A549 (cell line): ENCODE measurements at regions not wholly inside any gene's neighbourhood (a gene's known extent, or its start where the extent isn't known, plus 50 kb on each side); places are given as distances from the start of the nearest gene placed in this dataset.

Source experiments
- ATAC-seq, 2 experiments: fragments of 200-7000 bp in 1 of 2; fragments of >200 bp in 1 of 2; cut with Nextera tagmentation in 1 of 2; cut with Tn5 transposase in 1 of 2; 3 replicates each; pipeline versions ENCODE4 v1.8.0 to v1.9.1; 2018 to 2020; ENCODE audit warnings: mild to moderate bottlenecking in 1 of 2, moderate library complexity in 1 of 2
- CTCF ChIA-PET: fragments of 300-600 bp; sonication (Branson Sonifier 250); formaldehyde crosslinking; extraction: SDS; loops from one replicate; lab custom pipeline; 2021; ENCODE audit warnings: antibody characterized with exemption, inconsistent platforms; lab: Yijun Ruan, JAX
- POLR2A ChIA-PET: fragments of 350-600 bp; formaldehyde crosslinking; extraction: SDS; loops from one replicate; lab custom pipeline; 2021; ENCODE audit warnings: antibody characterized with exemption, inconsistent platforms; lab: Yijun Ruan, JAX
- DNase-seq, 2 experiments: peaks; one replicate each; pipeline versions ENCODE4 v3.0.0 to v3.0.0-alpha.2; 2011 to 2016; ENCODE audit warnings: low read depth in 1 of 2, low spot score in 1 of 2
- FAIRE-seq: peaks from 2 replicates; lab custom pipeline; 2011; peaks lifted over from hg19 to GRCh38; lab: Jason Lieb, UNC
- H3K27ac ChIP-seq, 2 experiments: fragments of >200 bp; sonication (Bioruptor Twin); formaldehyde crosslinking; 3 replicates each; pipeline ENCODE4 v1.5.1; 2016 to 2017
- H3K4me1 ChIP-seq: fragments of >200 bp; sonication (Bioruptor Twin); formaldehyde crosslinking; 3 replicates; pipeline ENCODE4 v1.6.1; 2016
- H3K4me2 ChIP-seq: fragments of >200 bp; sonication (Bioruptor Twin); formaldehyde crosslinking; 3 replicates; pipeline ENCODE4 v1.6.1; 2016
- H3K4me3 ChIP-seq: fragments of >200 bp; sonication (Bioruptor Twin); formaldehyde crosslinking; 3 replicates; pipeline ENCODE4 v1.5.1; 2016
- H3K9me3 ChIP-seq: fragments of >200 bp; sonication (Bioruptor Twin); formaldehyde crosslinking; 3 replicates; pipeline ENCODE4 v1.6.1; 2016
- BHLHE40 ChIP-seq: IDR thresholded peaks from 2 replicates; pipeline ENCODE4 v1.6.1; 2012; ENCODE audit warnings: low read depth, low read length, inconsistent platforms
- CBX8 ChIP-seq: fragments of 200-600 bp; sonication (generic); IDR thresholded peaks from 2 replicates; pipeline ENCODE4 v1.6.1; 2016
- CHD4 ChIP-seq: fragments of 200-600 bp; sonication (generic); IDR thresholded peaks from 2 replicates; pipeline ENCODE4 v1.6.1; 2016; ENCODE audit warnings: antibody characterized with exemption, mild to moderate bottlenecking, borderline replicate concordance
- CTCF ChIP-seq: fragments of >200 bp; sonication (Bioruptor Twin); formaldehyde crosslinking; IDR thresholded peaks from 3 replicates; pipeline ENCODE4 v1.5.1; 2016
- E2F6 ChIP-seq: IDR thresholded peaks from 2 replicates; pipeline ENCODE4 v1.6.1; 2012; ENCODE audit warnings: low read depth, borderline replicate concordance
- EP300 ChIP-seq, 2 experiments: fragments of >200 bp; sonication (Bioruptor Twin); formaldehyde crosslinking; IDR thresholded peaks; 2 replicates in 1 of 2; 3 replicates in 1 of 2; pipeline ENCODE4 v1.6.1; 2016 to 2017
- HES2 ChIP-seq: fragments of >200 bp; sonication (Bioruptor Twin); formaldehyde crosslinking; IDR thresholded peaks from 2 replicates; pipeline ENCODE4 v1.6.1; 2016
- HMGXB4 ChIP-seq: fragments of 250-450 bp; sonication (Bioruptor Pico); IDR thresholded peaks from 2 replicates; pipeline ENCODE4 v1.5.0; 2021; ENCODE audit warnings: mild to moderate bottlenecking, moderate library complexity, borderline replicate concordance
- HOXB5 ChIP-seq: fragments of 250-450 bp; sonication (Bioruptor Pico); IDR thresholded peaks from 2 replicates; pipeline ENCODE4 v1.5.0; 2020; ENCODE audit warnings: mild to moderate bottlenecking, moderate library complexity
- KDM1A ChIP-seq: fragments of 200-600 bp; sonication (generic); IDR thresholded peaks from 2 replicates; pipeline ENCODE4 v1.6.1; 2016; ENCODE audit warnings: low read depth, mild to moderate bottlenecking
- MYC ChIP-seq: IDR thresholded peaks from 2 replicates; pipeline ENCODE4 v1.6.1; 2012; ENCODE audit warnings: mild to moderate bottlenecking, inconsistent platforms, low read length, improper control_type of control experiment, borderline replicate concordance
- PHF8 ChIP-seq: fragments of 200-600 bp; sonication (generic); IDR thresholded peaks from 2 replicates; pipeline ENCODE4 v1.6.1; 2016; ENCODE audit warnings: low read depth, mild to moderate bottlenecking, antibody characterized with exemption, moderate library complexity, borderline replicate concordance
- POLR2AphosphoS2 ChIP-seq: conservative IDR thresholded peaks from 2 replicates; pipeline ENCODE4 v1.6.1; 2012; ENCODE audit warnings: low read length, improper control_type of control experiment, inconsistent platforms
- RAD21 ChIP-seq, 2 experiments: fragments of >200 bp in 1 of 2; sonication (Bioruptor Twin) in 1 of 2; formaldehyde crosslinking in 1 of 2; IDR thresholded peaks in 1 of 2; conservative IDR thresholded peaks in 1 of 2; 2 replicates in 1 of 2; 3 replicates in 1 of 2; pipeline ENCODE4 v1.6.1; 2012 to 2018; ENCODE audit warnings: inconsistent platforms in 1 of 2
- RARB ChIP-seq: fragments of 250-450 bp; sonication (Bioruptor Pico); IDR thresholded peaks from 2 replicates; pipeline ENCODE4 v1.8.0; 2021; ENCODE audit warnings: mild to moderate bottlenecking, moderate library complexity
- RCOR1 ChIP-seq: fragments of 150-350 bp; IDR thresholded peaks from 2 replicates; pipeline ENCODE4 v1.6.1; 2014; ENCODE audit warnings: antibody characterized with exemption, low read length, low read depth
- RFX5 ChIP-seq: fragments of 450-650 bp; IDR thresholded peaks from 2 replicates; pipeline ENCODE4 v1.7.1; 2014; ENCODE audit warnings: antibody characterized with exemption, mild to moderate bottlenecking, moderate library complexity
- TFCP2L1 ChIP-seq: fragments of 250-450 bp; sonication (Bioruptor Pico); IDR thresholded peaks from 2 replicates; pipeline ENCODE4 v1.5.0; 2021; ENCODE audit warnings: mild to moderate bottlenecking
- TP53 ChIP-seq: fragments of 250-450 bp; sonication (Bioruptor Pico); IDR thresholded peaks from 2 replicates; pipeline ENCODE4 v1.5.0; 2021; ENCODE audit warnings: mild to moderate bottlenecking, moderate library complexity
- ZSCAN20 ChIP-seq: fragments of 250-450 bp; sonication (Bioruptor Pico); IDR thresholded peaks from 2 replicates; pipeline ENCODE4 v1.8.0; 2022; ENCODE audit warnings: mild to moderate bottlenecking, moderate library complexity
- WGBS: methylation state at CpG from one replicate; pipeline ENCODE4 v1.1.6; 2017; ENCODE audit errors: missing lambda C conversion rate; 5-methylcytosine and 5-hydroxymethylcytosine counted together

GRCh38 chr1:177631770-177632169 is 338.1 kb downstream of the SEC16B start:
- no peak for ATAC-seq
- no peak for FAIRE-seq
- H3K27ac ChIP-seq, result no peak overlapping the region
- no peaks in the 10 kb centered on the region for H3K9me3 ChIP-seq
- no peak overlapping the region for H3K4me2 ChIP-seq
- no peak overlapping the region for H3K4me3 ChIP-seq
- DNase-seq, result no peak
- TF ChIP-seq HES2, result no peak
- TF ChIP-seq TFCP2L1 (CRISPR knock-in tag), result no peak
- no peak for TF ChIP-seq RARB (CRISPR knock-in tag)
- no peak for TF ChIP-seq RAD21 (conservative IDR thresholded peaks at IDR 0.05 in 1 of 2, IDR thresholded peaks at IDR 0.05 in 1 of 2)
- no peak for TF ChIP-seq CTCF
- TF ChIP-seq PHF8, result no peak
- ChIA-PET CTCF (no interaction called here), POLR2A (no interaction called here)
- no peaks in the 10 kb centered on the region for H3K4me1 ChIP-seq
- 12% methylated on average over 2 of the region's 2 CpGs for WGBS

- no peak for TF ChIP-seq HOXB5 (CRISPR knock-in tag)
- TF ChIP-seq HMGXB4 (CRISPR knock-in tag), result no peak
- no peak for TF ChIP-seq ZSCAN20
- no peak for TF ChIP-seq E2F6
- no peak for TF ChIP-seq CTCF
- no peak for TF ChIP-seq POLR2AphosphoS2
- no peak for TF ChIP-seq EP300 (IDR thresholded peaks at IDR 0.05)
- TF ChIP-seq BHLHE40, result no peak
- no peak for TF ChIP-seq TFCP2L1 (CRISPR knock-in tag)
- TF ChIP-seq RFX5, result no peak
- TF ChIP-seq RCOR1, result no peak
- TF ChIP-seq TP53, result no peak
- TF ChIP-seq MYC, result no peak
- TF ChIP-seq PHF8, result no peak
- TF ChIP-seq CHD4, result no peak
- TF ChIP-seq KDM1A, result no peak
- no peak for TF ChIP-seq CBX8
- Histone ChIP-seq H3K4me2 (no peak overlapping the region), H3K4me1 (no peaks in the 10 kb centered on the region), H3K27ac (no peak overlapping the region), H3K4me3 (no peak overlapping the region), H3K9me3 (no peaks in the 10 kb centered on the region)
- ChIA-PET CTCF (no interaction called here), POLR2A (no interaction called here)
- DNase-seq (no peak), FAIRE-seq (peak; percentile 7), ATAC-seq (no peak)
- 3% methylated on average over 1 of the region's 1 CpG for WGBS
Observed at GRCh38 chr1:177629526-177629925, 340.3 kb downstream of the SEC16B start.
